ENCODE measurements at regions not wholly inside any gene's neighbourhood (a gene's known extent, or its start where the extent isn't known, plus 50 kb on each side); places are given as distances from the start of the nearest gene placed in this dataset.
A peak's percentile ranks its signal among the peaks of the same experiment; 100 is the strongest.

GRCh38 chr5:82387001-82387818 is 109.1 kb upstream of the RPS23 start:
- H3K27ac ChIP-seq: no peak overlapping the region
- 69 to 71% methylated on average over 8 of the region's 8 CpGs for WGBS, 2 donors
- ATAC-seq (ENCODE audit: low FRiP score in 2 of 2): no peak
- no peak for DNase-seq
- no peaks in the 10 kb centered on the region for H3K36me3 ChIP-seq
- H3K27me3 ChIP-seq: no peaks in the 10 kb centered on the region
- H3K9me3 ChIP-seq: no peaks in the 10 kb centered on the region
- peaks cover 0 to 7% (median 1%) of the 10 kb centered on the region in 4 donors for H3K4me1 ChIP-seq
- H3K4me3 ChIP-seq: no peak overlapping the region
- no peak for TF ChIP-seq EP300 (IDR thresholded peaks at IDR 0.05)
- TF ChIP-seq POLR2AphosphoS5 (IDR thresholded peaks at IDR 0.05): no peak
- no peak for TF ChIP-seq CTCF (IDR thresholded peaks at IDR 0.05)
- TF ChIP-seq POLR2A (IDR thresholded peaks at IDR 0.05): no peak

- Histone ChIP-seq H3K27me3 (no peaks in the 10 kb centered on the region), H3K4me3 (no peak overlapping the region), H3K9me3 (no peaks in the 10 kb centered on the region), H3K27ac (no peak overlapping the region), H3K4me1 (peaks cover 0 to 7% (median 1%) of the 10 kb centered on the region in 4 donors), H3K36me3 (no peaks in the 10 kb centered on the region)
- TF ChIP-seq CTCF (IDR thresholded peaks at IDR 0.05) (no peak), POLR2AphosphoS5 (IDR thresholded peaks at IDR 0.05) (no peak), EP300 (IDR thresholded peaks at IDR 0.05) (no peak), POLR2A (IDR thresholded peaks at IDR 0.05) (no peak)
- 54 to 63% methylated on average over 2 of the region's 2 CpGs for WGBS, 2 donors
- ATAC-seq (ENCODE audit: low FRiP score in 2 of 2) (no peak), DNase-seq (no peak)
Observed at GRCh38 chr5:82386576-82386975, 108.4 kb upstream of the RPS23 start.

GRCh38 chr5:82384034-82384750 is 106.0 kb upstream of the RPS23 start:
- ATAC-seq (ENCODE audit: low FRiP score in 2 of 2): peak in 1 of 2 donors; percentile 50
- DNase-seq: no peak
- no peaks in the 10 kb centered on the region for H3K36me3 ChIP-seq
- peaks cover 0 to 3% (median under 1%) of the 10 kb centered on the region in 4 donors for H3K4me1 ChIP-seq
- H3K9me3 ChIP-seq: no peaks in the 10 kb centered on the region
- 78 to 83% methylated on average over 6 of the region's 6 CpGs for WGBS, 2 donors
- no peak overlapping the region for H3K27ac ChIP-seq
- no peaks in the 10 kb centered on the region for H3K27me3 ChIP-seq
- TF ChIP-seq POLR2AphosphoS5 (IDR thresholded peaks at IDR 0.05) (no peak), CTCF (IDR thresholded peaks at IDR 0.05) (no peak), EP300 (IDR thresholded peaks at IDR 0.05) (no peak)
- no peak overlapping the region for H3K4me3 ChIP-seq

- TF ChIP-seq POLR2AphosphoS5 (IDR thresholded peaks at IDR 0.05): no peak
- TF ChIP-seq POLR2A (IDR thresholded peaks at IDR 0.05): no peak
- no peak for TF ChIP-seq EP300 (IDR thresholded peaks at IDR 0.05)
- TF ChIP-seq CTCF (IDR thresholded peaks at IDR 0.05): no peak
- Histone ChIP-seq H3K36me3 (no peaks in the 10 kb centered on the region), H3K4me1 (no peaks in the 10 kb centered on the region), H3K27me3 (no peaks in the 10 kb centered on the region), H3K9me3 (no peaks in the 10 kb centered on the region), H3K4me3 (no peak overlapping the region), H3K27ac (no peak overlapping the region)
- ATAC-seq (ENCODE audit: low FRiP score in 2 of 2) (no peak), DNase-seq (no peak)
- 86 to 92% methylated on average over 1 of the region's 1 CpG for WGBS, 2 donors
Observed at GRCh38 chr5:82381591-82381990, 103.4 kb upstream of the RPS23 start.

Data from upper lobe of left lung (tissue), 6 donors.